IMR-90 (cell line): ENCODE measurements at regions not wholly inside any gene's neighbourhood (a gene's known extent, or its start where the extent isn't known, plus 50 kb on each side); places are given as distances from the start of the nearest gene placed in this dataset.

Experiments used
- ATAC-seq: fragments of 200-7000 bp; cut with Tn5 transposase; 2 replicates; pipeline ENCODE4 v1.9.1; 2020; ENCODE audit warnings: low read depth, mild to moderate bottlenecking, moderate library complexity
- BruUV-seq: library from RNA; stranded (reverse); fragments of 400-500 nt; replicated peaks from 2 replicates; lab custom pipeline; 2021; lab: Mats Ljungman, UMichigan
- CTCF ChIA-PET: fragments of 300-600 bp; formaldehyde crosslinking; extraction: SDS; loops from one replicate; lab custom pipeline; 2021; ENCODE audit warnings: antibody characterized with exemption; lab: Yijun Ruan, JAX
- POLR2A ChIA-PET: fragments of 300-600 bp; sonication (Branson Sonifier 250); formaldehyde crosslinking; loops from one replicate; lab custom pipeline; 2022; ENCODE audit warnings: antibody characterized with exemption; ENCODE audit not compliant: unreplicated experiment; lab: Charles Lee
- DNase-seq: peaks from one replicate; pipeline ENCODE4 v3.0.0; 2013
- H2AFZ ChIP-seq: replicated peaks from 2 replicates; pipeline ENCODE3; 2013; ENCODE audit warnings: low read length, mild to moderate bottlenecking; ENCODE audit not compliant: poor library complexity
- H2AK5ac ChIP-seq: 2 replicates; pipeline ENCODE4 v1.6.1; 2013; ENCODE audit warnings: low read depth, low read length, inconsistent platforms
- H2AK9ac ChIP-seq: replicated peaks from 2 replicates; pipeline ENCODE3; 2013; ENCODE audit warnings: mild to moderate bottlenecking, low read depth, low read length, moderate library complexity; ENCODE audit not compliant: poor library complexity
- H2BK120ac ChIP-seq: 2 replicates; pipeline ENCODE4 v1.6.1; 2013; ENCODE audit warnings: low read depth, low read length, inconsistent platforms
- H2BK15ac ChIP-seq: 3 replicates; pipeline ENCODE4 v1.6.1; 2013; ENCODE audit warnings: low read depth, low read length, inconsistent platforms
- H2BK20ac ChIP-seq: 2 replicates; pipeline ENCODE4 v1.6.1; 2013; ENCODE audit warnings: low read depth, mild to moderate bottlenecking, inconsistent platforms, low read length, moderate library complexity
- H2BK5ac ChIP-seq: 2 replicates; pipeline ENCODE4 v1.6.1; 2013; ENCODE audit warnings: mild to moderate bottlenecking, low read depth, low read length, inconsistent platforms; ENCODE audit not compliant: poor library complexity, severe bottlenecking
- H3K14ac ChIP-seq: replicated peaks from 2 replicates; pipeline ENCODE4 v1.6.1; 2013; ENCODE audit warnings: low read depth, low read length, inconsistent platforms
- H3K18ac ChIP-seq: 2 replicates; pipeline ENCODE4 v1.6.1; 2013; ENCODE audit warnings: low read depth, low read length, control low read depth
- H3K23ac ChIP-seq: 2 replicates; pipeline ENCODE4 v1.6.1; 2013; ENCODE audit warnings: low read depth, low read length, inconsistent platforms
- H3K27ac ChIP-seq: 2 replicates; pipeline ENCODE4 v1.5.1; 2013; ENCODE audit warnings: mild to moderate bottlenecking, control low read depth, low read length; ENCODE audit not compliant: insufficient read depth
- H3K27me3 ChIP-seq: 2 replicates; pipeline ENCODE4 v1.6.1; 2013; ENCODE audit warnings: low read length; ENCODE audit not compliant: control insufficient read depth, insufficient read depth
- H3K36me3 ChIP-seq: 2 replicates; pipeline ENCODE4 v1.6.1; 2013; ENCODE audit warnings: low read length, mixed read lengths; ENCODE audit not compliant: control insufficient read depth, insufficient read depth
- H3K4ac ChIP-seq: 2 replicates; pipeline ENCODE4 v1.6.1; 2013; ENCODE audit warnings: low read depth, low read length, inconsistent platforms
- H3K4me1 ChIP-seq: 2 replicates; pipeline ENCODE4 v1.6.1; 2013; ENCODE audit warnings: low read length, mixed read lengths; ENCODE audit not compliant: control insufficient read depth, insufficient read depth
- H3K4me2 ChIP-seq: 2 replicates; pipeline ENCODE4 v1.6.1; 2013; ENCODE audit warnings: low read depth, mild to moderate bottlenecking, control low read depth, low read length, moderate library complexity
- H3K4me3 ChIP-seq: 2 replicates; pipeline ENCODE4 v1.5.1; 2013; ENCODE audit warnings: low read depth, mild to moderate bottlenecking, control low read depth, low read length, moderate library complexity; ENCODE audit not compliant: insufficient read depth
- H3K56ac ChIP-seq: 2 replicates; pipeline ENCODE4 v1.6.1; 2013; ENCODE audit warnings: low read length, inconsistent platforms; ENCODE audit not compliant: insufficient read depth; ENCODE audit errors: extremely low read depth
- H3K79me1 ChIP-seq, 2 experiments: 2 replicates each; pipeline ENCODE4 v1.6.1; 2013; ENCODE audit warnings: low read length in 2 of 2, inconsistent platforms in 1 of 2, low read depth in 1 of 2
- H3K9ac ChIP-seq: 2 replicates; pipeline ENCODE4 v1.6.1; 2013; ENCODE audit warnings: low read depth, low read length, control low read depth
- H3K9me1 ChIP-seq: 2 replicates; pipeline ENCODE4 v1.6.1; 2013; ENCODE audit warnings: low read length, inconsistent platforms; ENCODE audit not compliant: insufficient read depth
- H3K9me3 ChIP-seq: 2 replicates; pipeline ENCODE4 v1.6.1; 2013; ENCODE audit warnings: low read length; ENCODE audit not compliant: control insufficient read depth, insufficient read depth
- H4K20me1 ChIP-seq: 2 replicates; pipeline ENCODE4 v1.6.1; 2013; ENCODE audit warnings: low read length, inconsistent platforms; ENCODE audit not compliant: insufficient read depth
- H4K5ac ChIP-seq: 2 replicates; pipeline ENCODE4 v1.6.1; 2013; ENCODE audit warnings: mild to moderate bottlenecking, low read depth, low read length, control low read depth
- H4K8ac ChIP-seq, 2 experiments: 2 replicates each; pipeline ENCODE4 v1.6.1; 2013; ENCODE audit warnings: low read depth in 2 of 2, low read length in 2 of 2, control low read depth in 1 of 2, inconsistent platforms in 1 of 2
- H4K91ac ChIP-seq: 2 replicates; pipeline ENCODE4 v1.6.1; 2013; ENCODE audit warnings: low read depth, low read length, inconsistent platforms; ENCODE audit not compliant: insufficient read depth
- BHLHE40 ChIP-seq: fragments of 150-350 bp; IDR thresholded peaks from 2 replicates; pipeline ENCODE4 v1.6.1; 2016; ENCODE audit warnings: mild to moderate bottlenecking, low read depth, low read length
- CEBPB ChIP-seq: IDR thresholded peaks from 2 replicates; pipeline ENCODE4 v1.6.1; 2012; ENCODE audit warnings: low read depth, low read length, improper control_type of control experiment
- CHD1 ChIP-seq: IDR thresholded peaks from 2 replicates; pipeline ENCODE4 v1.6.1; 2012; ENCODE audit warnings: low read depth, low read length, improper control_type of control experiment
- FOS ChIP-seq: fragments of 150-350 bp; IDR thresholded peaks from 2 replicates; pipeline ENCODE4 v1.6.1; 2016; ENCODE audit warnings: low read depth, low read length
- MAFK ChIP-seq: IDR thresholded peaks from 2 replicates; pipeline ENCODE4 v1.6.1; 2012; ENCODE audit warnings: low read depth, low read length, improper control_type of control experiment
- MAZ ChIP-seq: IDR thresholded peaks from 2 replicates; pipeline ENCODE4 v1.6.1; 2012; ENCODE audit warnings: low read depth, mild to moderate bottlenecking, low read length, improper control_type of control experiment, moderate library complexity, borderline replicate concordance
- MXI1 ChIP-seq: IDR thresholded peaks from 2 replicates; pipeline ENCODE4 v1.6.1; 2012; ENCODE audit warnings: low read depth, mild to moderate bottlenecking, low read length, moderate library complexity, borderline replicate concordance
- NFE2L2 ChIP-seq: fragments of 150-350 bp; IDR thresholded peaks from 2 replicates; pipeline ENCODE4 v1.6.1; 2016; ENCODE audit warnings: low read depth, mild to moderate bottlenecking, low read length
- POLR2A ChIP-seq: IDR thresholded peaks from 2 replicates; pipeline ENCODE4 v1.6.1; 2012; ENCODE audit warnings: mild to moderate bottlenecking, low read depth, low read length
- RAD21 ChIP-seq: IDR thresholded peaks from 2 replicates; pipeline ENCODE4 v1.6.1; 2012; ENCODE audit warnings: low read length, improper control_type of control experiment
- RCOR1 ChIP-seq: IDR thresholded peaks from 2 replicates; pipeline ENCODE4 v1.6.1; 2012; ENCODE audit warnings: mild to moderate bottlenecking, low read length, improper control_type of control experiment; ENCODE audit not compliant: insufficient replicate concordance
- RFX5 ChIP-seq: IDR thresholded peaks from 2 replicates; pipeline ENCODE4 v1.8.0; 2012; ENCODE audit warnings: low read depth, mild to moderate bottlenecking, low read length, moderate library complexity
- SMC3 ChIP-seq: fragments of 150-350 bp; IDR thresholded peaks from 2 replicates; pipeline ENCODE4 v1.6.1; 2016; ENCODE audit warnings: low read depth, mild to moderate bottlenecking, antibody characterized with exemption, low read length, moderate library complexity
- dilution Hi-C: fragments of 300-500 bp; cut with HindIII; formaldehyde crosslinking; loops from one replicate; pipeline ENCODE4 v1.14.3; 2018; ENCODE audit warnings: low sequenced_read_pairs; ENCODE audit not compliant: unreplicated experiment
- in situ Hi-C: fragments of 300-500 bp; cut with MboI; formaldehyde crosslinking; loops from 3 replicates; pipeline ENCODE4 v1.14.3; 2019; ENCODE audit warnings: low sequenced_read_pairs, inconsistent platforms, mixed read lengths
- intact Hi-C: fragments of 100-400 bp; cut with micrococcal nuclease; formaldehyde crosslinking; loops from 2 replicates; pipeline ENCODE4 v1.10.0; 2022
- TF ChIP-seq, protein P1 (sequence below): fragments of 150-350 bp; IDR thresholded peaks from 2 replicates; pipeline ENCODE4 v1.6.1; 2016; ENCODE audit warnings: low read depth, mild to moderate bottlenecking, low read length, moderate library complexity, borderline replicate concordance
- TF ChIP-seq, protein P2 (sequence below): fragments of 150-350 bp; IDR thresholded peaks from 2 replicates; pipeline ENCODE4 v1.6.1; 2017; ENCODE audit warnings: mild to moderate bottlenecking, antibody characterized with exemption, low read length, low read depth
- TF ChIP-seq, protein P3 (sequence below): conservative IDR thresholded peaks from 2 replicates; pipeline ENCODE4 v1.5.1; 2012; ENCODE audit warnings: mild to moderate bottlenecking, low read depth, low read length, improper control_type of control experiment

- Histone ChIP-seq H2BK20ac (no peak overlapping the region), H4K5ac (no peak overlapping the region), H2AFZ (no peak overlapping the region), H2AK5ac (no peak overlapping the region), H4K20me1 (no peaks in the 10 kb centered on the region), H3K18ac (no peak overlapping the region), H3K4me1 (no peaks in the 10 kb centered on the region), H3K14ac (no peak overlapping the region), H3K9ac (no peak overlapping the region), H3K27ac (no peak overlapping the region), H4K8ac (no peak overlapping the region), H2BK15ac (no peak overlapping the region), H3K9me1 (no peaks in the 10 kb centered on the region), H3K4me3 (no peak overlapping the region), H2BK5ac (no peak overlapping the region), H4K91ac (no peak overlapping the region), H2AK9ac (no peak overlapping the region), H3K4ac (no peak overlapping the region), H3K36me3 (no peaks in the 10 kb centered on the region), H3K56ac (no peak overlapping the region), H3K9me3 (no peaks in the 10 kb centered on the region), H3K79me1 (no peaks in the 10 kb centered on the region), H3K23ac (no peak overlapping the region), H2BK120ac (no peak overlapping the region), H3K27me3 (no peaks in the 10 kb centered on the region), H3K4me2 (no peak overlapping the region)
- POLR2A ChIA-PET: no interaction called here
- DNase-seq (no peak), ATAC-seq (no peak)
- in situ Hi-C loops (no loop called here), intact Hi-C loops (no loop called here), dilution Hi-C loops (no loop called here)
- TF ChIP-seq RAD21 (no peak), FOS (no peak), RCOR1 (no peak), CEBPB (no peak), NFE2L2 (no peak), MXI1 (no peak), RFX5 (no peak), CHD1 (no peak), MAFK (no peak), BHLHE40 (no peak), SMC3 (no peak), MAZ (no peak), POLR2A (no peak)
- TF ChIP-seq, protein P1, sequence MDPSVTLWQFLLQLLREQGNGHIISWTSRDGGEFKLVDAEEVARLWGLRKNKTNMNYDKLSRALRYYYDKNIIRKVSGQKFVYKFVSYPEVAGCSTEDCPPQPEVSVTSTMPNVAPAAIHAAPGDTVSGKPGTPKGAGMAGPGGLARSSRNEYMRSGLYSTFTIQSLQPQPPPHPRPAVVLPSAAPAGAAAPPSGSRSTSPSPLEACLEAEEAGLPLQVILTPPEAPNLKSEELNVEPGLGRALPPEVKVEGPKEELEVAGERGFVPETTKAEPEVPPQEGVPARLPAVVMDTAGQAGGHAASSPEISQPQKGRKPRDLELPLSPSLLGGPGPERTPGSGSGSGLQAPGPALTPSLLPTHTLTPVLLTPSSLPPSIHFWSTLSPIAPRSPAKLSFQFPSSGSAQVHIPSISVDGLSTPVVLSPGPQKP: no peak
- TF ChIP-seq, protein P2, sequence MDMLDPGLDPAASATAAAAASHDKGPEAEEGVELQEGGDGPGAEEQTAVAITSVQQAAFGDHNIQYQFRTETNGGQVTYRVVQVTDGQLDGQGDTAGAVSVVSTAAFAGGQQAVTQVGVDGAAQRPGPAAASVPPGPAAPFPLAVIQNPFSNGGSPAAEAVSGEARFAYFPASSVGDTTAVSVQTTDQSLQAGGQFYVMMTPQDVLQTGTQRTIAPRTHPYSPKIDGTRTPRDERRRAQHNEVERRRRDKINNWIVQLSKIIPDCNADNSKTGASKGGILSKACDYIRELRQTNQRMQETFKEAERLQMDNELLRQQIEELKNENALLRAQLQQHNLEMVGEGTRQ: no peak
- TF ChIP-seq, protein P3, sequence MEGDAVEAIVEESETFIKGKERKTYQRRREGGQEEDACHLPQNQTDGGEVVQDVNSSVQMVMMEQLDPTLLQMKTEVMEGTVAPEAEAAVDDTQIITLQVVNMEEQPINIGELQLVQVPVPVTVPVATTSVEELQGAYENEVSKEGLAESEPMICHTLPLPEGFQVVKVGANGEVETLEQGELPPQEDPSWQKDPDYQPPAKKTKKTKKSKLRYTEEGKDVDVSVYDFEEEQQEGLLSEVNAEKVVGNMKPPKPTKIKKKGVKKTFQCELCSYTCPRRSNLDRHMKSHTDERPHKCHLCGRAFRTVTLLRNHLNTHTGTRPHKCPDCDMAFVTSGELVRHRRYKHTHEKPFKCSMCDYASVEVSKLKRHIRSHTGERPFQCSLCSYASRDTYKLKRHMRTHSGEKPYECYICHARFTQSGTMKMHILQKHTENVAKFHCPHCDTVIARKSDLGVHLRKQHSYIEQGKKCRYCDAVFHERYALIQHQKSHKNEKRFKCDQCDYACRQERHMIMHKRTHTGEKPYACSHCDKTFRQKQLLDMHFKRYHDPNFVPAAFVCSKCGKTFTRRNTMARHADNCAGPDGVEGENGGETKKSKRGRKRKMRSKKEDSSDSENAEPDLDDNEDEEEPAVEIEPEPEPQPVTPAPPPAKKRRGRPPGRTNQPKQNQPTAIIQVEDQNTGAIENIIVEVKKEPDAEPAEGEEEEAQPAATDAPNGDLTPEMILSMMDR: no peak
- no TSS peak for BruUV-seq
- CTCF ChIA-PET: no interaction called here
These were observed 141.4 kb downstream of the TMEM132E start for GRCh38 chr17:34720760-34721159.
